WTC11 (cell line): ENCODE measurements at regions not wholly inside any gene's neighbourhood (a gene's known extent, or its start where the extent isn't known, plus 50 kb on each side); places are given as distances from the start of the nearest gene placed in this dataset.

Source experiments
- ATAC-seq: fragments of 200-7000 bp; cut with Tn5 transposase; 2 replicates; pipeline ENCODE4 v1.10.0; 2021; ENCODE audit warnings: mild to moderate bottlenecking, moderate library complexity
- CTCF ChIA-PET: fragments of 300-600 bp; sonication (Branson Sonifier 250); formaldehyde crosslinking; loops from one replicate; lab custom pipeline; 2021; ENCODE audit warnings: antibody characterized with exemption; lab: Charles Lee
- POLR2A ChIA-PET: fragments of 350-600 bp; sonication (Branson Sonifier 250); formaldehyde crosslinking; loops from one replicate; lab custom pipeline; 2021; ENCODE audit warnings: antibody characterized with exemption; lab: Charles Lee
- DNase-seq: peaks from one replicate; pipeline ENCODE4 v3.0.0; 2021; ENCODE audit warnings: low spot score
- H3K27ac Mint-ChIP-seq: 2 replicates; pipeline ENCODE4 v1.8.0; 2021; ENCODE audit warnings: mixed read lengths
- H3K27me3 Mint-ChIP-seq: 2 replicates; pipeline ENCODE4 v1.8.0; 2021; ENCODE audit warnings: low read depth, mild to moderate bottlenecking, moderate library complexity, mixed read lengths
- H3K36me3 Mint-ChIP-seq: 2 replicates; pipeline ENCODE4 v1.8.0; 2021; ENCODE audit warnings: mixed read lengths
- H3K4me1 Mint-ChIP-seq: 2 replicates; pipeline ENCODE4 v1.8.0; 2022; ENCODE audit warnings: mixed read lengths
- H3K4me3 Mint-ChIP-seq: 2 replicates; pipeline ENCODE4 v1.8.0; 2021; ENCODE audit warnings: mild to moderate bottlenecking, moderate library complexity, mixed read lengths
- H3K9me3 Mint-ChIP-seq: 2 replicates; pipeline ENCODE4 v1.8.0; 2021; ENCODE audit warnings: mixed read lengths
- AFF4 ChIP-seq: sonication (generic); formaldehyde crosslinking; IDR thresholded peaks from 2 replicates; pipeline ENCODE4 v1.8.1; 2023; ENCODE audit warnings: mild to moderate bottlenecking, missing genetic modification reagents, borderline replicate concordance
- AR ChIP-seq: fragments of 250-450 bp; sonication (Bioruptor Pico); IDR thresholded peaks from 2 replicates; pipeline ENCODE4 v1.9.0; 2021; ENCODE audit warnings: mild to moderate bottlenecking
- CTCF ChIP-seq: fragments of 200-600 bp; IDR thresholded peaks from 2 replicates; pipeline ENCODE4 v1.8.0; 2022; ENCODE audit warnings: antibody characterized with exemption
- E2F5 ChIP-seq: sonication (generic); formaldehyde crosslinking; IDR thresholded peaks from 2 replicates; pipeline ENCODE4 v1.8.1; 2022; ENCODE audit warnings: mild to moderate bottlenecking, moderate library complexity, missing genetic modification reagents
- EMX1 ChIP-seq: fragments of 250-450 bp; sonication (Bioruptor Pico); IDR thresholded peaks from 2 replicates; pipeline ENCODE4 v1.8.0; 2021; ENCODE audit warnings: mild to moderate bottlenecking
- ESRRA ChIP-seq: sonication (generic); formaldehyde crosslinking; IDR thresholded peaks from 2 replicates; pipeline ENCODE4 v1.8.1; 2022; ENCODE audit warnings: mild to moderate bottlenecking, missing genetic modification reagents, borderline replicate concordance
- GABPB1 ChIP-seq: sonication (generic); formaldehyde crosslinking; IDR thresholded peaks from 2 replicates; pipeline ENCODE4 v1.8.1; 2023; ENCODE audit warnings: mild to moderate bottlenecking, missing genetic modification reagents
- IRF1 ChIP-seq: sonication (generic); formaldehyde crosslinking; IDR thresholded peaks from 2 replicates; pipeline ENCODE4 v1.8.0; 2023; ENCODE audit warnings: missing genetic modification reagents
- IRF2 ChIP-seq: sonication (generic); formaldehyde crosslinking; IDR thresholded peaks from 2 replicates; pipeline ENCODE4 v1.8.0; 2022; ENCODE audit warnings: low read depth, missing genetic modification reagents, borderline replicate concordance
- OVOL2 ChIP-seq: fragments of 250-450 bp; sonication (Bioruptor Pico); IDR thresholded peaks from 2 replicates; pipeline ENCODE4 v1.9.0; 2021; ENCODE audit warnings: mild to moderate bottlenecking, borderline replicate concordance
- PRRX2 ChIP-seq: fragments of 250-450 bp; sonication (Bioruptor Pico); IDR thresholded peaks from 2 replicates; pipeline ENCODE4 v1.8.0; 2021; ENCODE audit warnings: mild to moderate bottlenecking
- RELA ChIP-seq: sonication (generic); formaldehyde crosslinking; IDR thresholded peaks from 2 replicates; pipeline ENCODE4 v1.8.1; 2022; ENCODE audit warnings: missing genetic modification reagents, mild to moderate bottlenecking, borderline replicate concordance
- ZNF138 ChIP-seq: sonication (generic); formaldehyde crosslinking; conservative IDR thresholded peaks from 2 replicates; pipeline ENCODE4 v1.8.1; 2022; ENCODE audit warnings: mild to moderate bottlenecking, moderate library complexity, missing genetic modification reagents
- ZNF281 ChIP-seq: sonication (generic); formaldehyde crosslinking; IDR thresholded peaks from 2 replicates; pipeline ENCODE4 v1.8.0; 2023; ENCODE audit warnings: mild to moderate bottlenecking, missing genetic modification reagents
- ZNF317 ChIP-seq: sonication (generic); formaldehyde crosslinking; IDR thresholded peaks from 2 replicates; pipeline ENCODE4 v1.8.1; 2023; ENCODE audit warnings: low read depth, mild to moderate bottlenecking, moderate library complexity, missing genetic modification reagents, borderline replicate concordance
- ZNF425 ChIP-seq: fragments of 250-450 bp; sonication (Bioruptor Pico); conservative IDR thresholded peaks from 2 replicates; pipeline ENCODE4 v1.9.0; 2021; ENCODE audit warnings: mild to moderate bottlenecking
- ZNF671 ChIP-seq: fragments of 250-450 bp; sonication (Bioruptor Pico); IDR thresholded peaks from 2 replicates; pipeline ENCODE4 v1.8.0; 2021; ENCODE audit warnings: mild to moderate bottlenecking

GRCh38 chr2:138090330-138090729, 126.1 kb downstream of the HNMT start:
- DNase-seq (no peak), ATAC-seq (peak; percentile 75; the same call in 1 of the 2 replicates)
- Mint-ChIP-seq H3K4me3 (no peak overlapping the region), H3K36me3 (no peaks in the 10 kb centered on the region), H3K4me1 (peaks cover 3% of the 10 kb centered on the region), H3K27ac (no peak overlapping the region), H3K9me3 (no peaks in the 10 kb centered on the region), H3K27me3 (peaks cover 2% of the 10 kb centered on the region; the same call in 1 of the 2 replicates)
- CTCF ChIA-PET, result interaction anchor here (1.0 to 2.1 kb wide), 4 partner anchors 11 to 739 kb away, joined by 3 to 10 read pairs (median 4); no protein-coding TSS in a partner anchor
- no peak for TF ChIP-seq ZNF281
- no peak for TF ChIP-seq IRF1 (CRISPR knock-in tag)
- TF ChIP-seq CTCF, result peak; percentile 15; the same call in 1 of the 2 replicates
- POLR2A ChIA-PET, result no interaction called here

- CTCF ChIA-PET, result no interaction called here
- H3K4me3 Mint-ChIP-seq, result no peak overlapping the region
- H3K9me3 Mint-ChIP-seq, result no peaks in the 10 kb centered on the region
- H3K27me3 Mint-ChIP-seq, result peaks cover 3% of the 10 kb centered on the region; the same call in 1 of the 2 replicates
- H3K36me3 Mint-ChIP-seq, result no peaks in the 10 kb centered on the region
- DNase-seq, result no peak
- H3K27ac Mint-ChIP-seq, result no peak overlapping the region
- peaks cover 4% of the 10 kb centered on the region for H3K4me1 Mint-ChIP-seq
- ATAC-seq, result no peak
- POLR2A ChIA-PET, result no interaction called here
- TF ChIP-seq OVOL2 (CRISPR knock-in tag) (no peak), ZNF317 (CRISPR knock-in tag) (no peak), EMX1 (CRISPR knock-in tag) (no peak), RELA (CRISPR knock-in tag) (no peak), AR (CRISPR knock-in tag) (no peak), ZNF425 (no peak), ESRRA (no peak), ZNF138 (CRISPR knock-in tag) (no peak), CTCF (no peak), GABPB1 (no peak), E2F5 (CRISPR knock-in tag) (no peak), ZNF671 (CRISPR knock-in tag) (no peak), PRRX2 (no peak), AFF4 (CRISPR knock-in tag) (no peak), IRF2 (CRISPR knock-in tag) (no peak)
Observed at GRCh38 chr2:138093455-138093854, 129.2 kb downstream of the HNMT start.
